GM13977 (cell line): ENCODE measurements at regions not wholly inside any gene's neighbourhood (a gene's known extent, or its start where the extent isn't known, plus 50 kb on each side); places are given as distances from the start of the nearest gene placed in this dataset.
"Not testable (repeated sequence)": the region's sequence is repeated elsewhere in the genome, so short reads cannot be mapped to it uniquely, and the experiment has no call there.

ENCODE experiments used
- DNase-seq: peaks from one replicate; pipeline ENCODE4 v3.0.0; 2012; ENCODE audit warnings: low spot score
- in situ Hi-C: fragments of 300-500 bp; cut with MboI; formaldehyde crosslinking; loops from one replicate; pipeline ENCODE4 v1.12.0; 2022; ENCODE audit warnings: low sequenced_read_pairs, low pct_unique_long_range_greater_than_20kb, mixed read lengths, inconsistent platforms; ENCODE audit not compliant: unreplicated experiment
- TF ChIP-seq, protein P1 (sequence below): IDR thresholded peaks from 2 replicates; pipeline ENCODE4 v1.5.1; 2012; ENCODE audit warnings: mild to moderate bottlenecking, control low read depth; ENCODE audit not compliant: insufficient read depth; ENCODE audit errors: extremely low read depth, missing control alignments

GRCh38 chr2:16102358-16102975, 162.1 kb downstream of the MYCN start:
- TF ChIP-seq, protein P1, sequence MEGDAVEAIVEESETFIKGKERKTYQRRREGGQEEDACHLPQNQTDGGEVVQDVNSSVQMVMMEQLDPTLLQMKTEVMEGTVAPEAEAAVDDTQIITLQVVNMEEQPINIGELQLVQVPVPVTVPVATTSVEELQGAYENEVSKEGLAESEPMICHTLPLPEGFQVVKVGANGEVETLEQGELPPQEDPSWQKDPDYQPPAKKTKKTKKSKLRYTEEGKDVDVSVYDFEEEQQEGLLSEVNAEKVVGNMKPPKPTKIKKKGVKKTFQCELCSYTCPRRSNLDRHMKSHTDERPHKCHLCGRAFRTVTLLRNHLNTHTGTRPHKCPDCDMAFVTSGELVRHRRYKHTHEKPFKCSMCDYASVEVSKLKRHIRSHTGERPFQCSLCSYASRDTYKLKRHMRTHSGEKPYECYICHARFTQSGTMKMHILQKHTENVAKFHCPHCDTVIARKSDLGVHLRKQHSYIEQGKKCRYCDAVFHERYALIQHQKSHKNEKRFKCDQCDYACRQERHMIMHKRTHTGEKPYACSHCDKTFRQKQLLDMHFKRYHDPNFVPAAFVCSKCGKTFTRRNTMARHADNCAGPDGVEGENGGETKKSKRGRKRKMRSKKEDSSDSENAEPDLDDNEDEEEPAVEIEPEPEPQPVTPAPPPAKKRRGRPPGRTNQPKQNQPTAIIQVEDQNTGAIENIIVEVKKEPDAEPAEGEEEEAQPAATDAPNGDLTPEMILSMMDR, result no peak
- no peak for DNase-seq
- in situ Hi-C loops, result no loop called here

DNA sequence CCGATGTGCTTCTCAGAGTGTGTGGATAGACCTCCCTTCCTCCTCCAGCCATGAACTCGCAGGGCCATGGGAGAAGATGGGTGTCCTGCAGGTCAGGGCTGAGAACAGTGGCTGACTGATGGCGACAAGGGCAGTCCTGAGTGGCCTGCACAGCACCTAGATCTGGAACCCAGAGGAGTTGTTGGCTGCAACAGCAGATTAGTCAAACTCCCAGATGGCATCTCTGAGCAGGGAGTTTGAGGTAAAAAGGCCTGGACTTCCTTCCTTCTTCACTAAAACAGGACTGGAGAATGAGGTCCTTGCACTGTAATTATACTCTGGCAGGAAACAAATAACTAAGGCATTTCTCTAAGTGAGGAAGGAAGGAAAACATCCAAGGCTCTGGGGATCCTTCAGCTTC, 160.8 kb downstream of the MYCN start:
- in situ Hi-C loops, result no loop called here
- TF ChIP-seq, protein P1, result no peak
- no peak for DNase-seq

DNA sequence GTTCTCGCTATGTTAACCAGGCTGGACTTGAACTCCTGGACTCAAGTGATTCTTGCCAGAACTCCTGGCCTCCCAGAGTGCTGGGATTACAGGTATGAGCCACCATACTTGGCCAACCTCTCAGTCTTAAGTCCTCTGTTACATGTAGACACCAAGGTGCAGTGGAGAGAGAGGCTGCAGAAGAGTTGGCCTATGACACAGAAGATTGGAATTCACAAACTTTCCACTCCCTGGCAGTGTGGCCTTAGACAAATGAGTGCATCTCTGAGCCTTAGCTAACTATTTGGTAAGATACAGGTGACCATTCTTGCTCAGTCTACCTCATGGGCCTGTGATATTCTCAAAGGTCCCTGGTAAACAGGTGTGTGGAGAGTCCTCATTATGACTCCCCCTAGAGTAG, 159.7 kb downstream of the MYCN start:
- no peak for DNase-seq

DNA sequence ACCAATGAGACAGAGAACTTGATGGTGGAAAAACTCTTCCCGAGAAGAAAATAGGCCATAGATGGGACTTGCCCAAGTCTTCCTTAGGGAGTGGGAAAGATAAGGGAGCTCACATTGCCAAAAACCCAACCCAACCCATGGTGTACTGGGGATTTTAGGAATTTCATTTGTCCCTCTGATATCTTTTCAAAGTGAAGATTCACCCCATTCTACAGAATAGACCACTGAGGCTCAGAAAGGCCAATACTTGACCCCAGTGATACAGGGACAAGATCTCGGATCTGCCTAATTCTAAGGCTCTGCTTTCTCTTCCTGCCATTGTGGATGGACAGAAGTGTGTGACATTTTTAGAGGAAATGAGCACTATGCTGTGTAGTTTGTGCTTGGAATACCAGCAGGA, 159.0 kb downstream of the MYCN start:
- in situ Hi-C loops, result no loop called here
- DNase-seq, result no peak
- TF ChIP-seq, protein P1, result no peak

More for the DNA sequence above, 159.7 kb downstream of the MYCN start:
- TF ChIP-seq, protein P1, result no peak
- in situ Hi-C loops, result no loop called here

- TF ChIP-seq, protein P1, result no peak
- in situ Hi-C loops, result no loop called here
- DNase-seq, result no peak
Measured at GRCh38 chr2:16096962-16097361, 156.6 kb downstream of the MYCN start.

DNA sequence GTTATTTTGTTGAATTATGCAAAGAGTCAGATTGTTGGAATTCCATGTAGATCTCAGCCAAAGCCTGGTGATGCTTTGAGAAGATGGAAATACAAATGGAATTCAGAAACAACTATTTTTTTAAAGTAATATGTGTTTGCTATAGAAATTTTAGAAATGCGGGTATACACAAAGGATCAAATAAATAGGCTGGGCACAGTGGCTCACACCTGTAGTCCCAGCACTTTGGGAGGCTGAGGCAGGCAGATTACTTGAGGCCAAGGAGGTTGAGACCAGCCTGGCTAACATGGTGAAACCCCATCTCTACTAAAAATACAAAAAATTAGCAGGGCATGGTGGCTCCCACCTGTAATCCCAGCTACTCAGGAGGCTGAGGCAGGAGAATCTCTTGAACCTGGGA, 155.1 kb downstream of the MYCN start:
- DNase-seq, in situ Hi-C loops: not testable (repeated sequence)

GRCh38 chr2:16094811-16095210, 154.5 kb downstream of the MYCN start:
- in situ Hi-C loops, result no loop called here
- no peak for DNase-seq
- TF ChIP-seq, protein P1, result no peak
